ENCODE measurements at regions not wholly inside any gene's neighbourhood (a gene's known extent, or its start where the extent isn't known, plus 50 kb on each side); places are given as distances from the start of the nearest gene placed in this dataset.

DNA sequence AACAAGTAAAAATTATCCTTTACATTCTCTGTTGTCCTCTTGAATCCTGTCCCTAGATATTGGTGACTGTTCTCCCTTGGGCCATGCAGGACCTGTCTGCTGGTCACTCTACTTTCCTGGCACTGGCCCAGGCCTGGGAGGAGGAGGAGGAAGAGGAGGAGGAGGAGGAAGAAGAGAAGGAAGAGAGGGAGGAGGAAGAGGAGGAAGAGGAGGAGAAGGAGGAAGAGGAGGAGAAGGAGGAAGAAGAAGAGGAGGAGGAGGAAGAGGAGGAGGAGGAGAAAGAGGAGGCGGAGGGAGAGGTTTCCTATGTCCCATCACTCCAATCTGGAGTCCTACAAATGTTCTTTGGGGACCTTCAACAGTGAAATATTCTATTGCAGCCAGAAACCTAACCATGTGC lies 97.3 kb upstream of the NAMPT start:
- no peaks in the 10 kb centered on the region for H3K36me3 ChIP-seq (replicated peaks in 1 of 2; ENCODE audit: control extremely low read depth in 1 of 2, control insufficient read depth in 1 of 2, extremely low read depth in 1 of 2, insufficient read depth in 2 of 2, low read length in 1 of 2)
- ChIA-PET POLR2A (no interaction called here), CTCF (no interaction called here)
- no peak overlapping the region for H3K27ac ChIP-seq (ENCODE audit: low read length in 2 of 2)
- H2AFZ ChIP-seq (ENCODE audit: insufficient read depth, low read depth, low read length, poor library complexity, severe bottlenecking) = no peak overlapping the region
- intact Hi-C loops (cut with micrococcal nuclease) = no loop called here
- H3K4me3 ChIP-seq (ENCODE audit: control extremely low read depth in 1 of 5, extremely low read depth in 1 of 5, insufficient read depth in 1 of 5, low read depth in 2 of 5, low read length in 4 of 5) = no peak overlapping the region
- no peak overlapping the region for H3K9ac ChIP-seq (ENCODE audit: low read length)
- Mint-ChIP-seq H3K27ac (no peak overlapping the region), H3K9me3 (ENCODE audit: insufficient read depth) (no peaks in the 10 kb centered on the region), H3K27me3 (peaks cover 7% of the 10 kb centered on the region), H3K4me3 (no peak overlapping the region), H3K4me1 (no peaks in the 10 kb centered on the region)
- DNase-seq (no peak), ATAC-seq (ENCODE audit: low read depth) (no peak)
- H3K4me1 ChIP-seq (ENCODE audit: control insufficient read depth in 2 of 2, insufficient read depth in 2 of 2, low read length in 2 of 2) = no peaks in the 10 kb centered on the region
- no peaks in the 10 kb centered on the region for H4K20me1 ChIP-seq (ENCODE audit: control insufficient read depth, insufficient read depth, low read length, poor library complexity, severe bottlenecking)
- WGBS (ENCODE audit: insufficient coverage) = no CpG with 5 or more reads among the region's 1 CpG
- no peaks in the 10 kb centered on the region for H3K9me3 ChIP-seq (ENCODE audit: control extremely low read depth in 1 of 3, control insufficient read depth in 2 of 3, insufficient read depth in 1 of 3, low read length in 2 of 3)
- no peaks in the 10 kb centered on the region for H3K79me2 ChIP-seq (ENCODE audit: control insufficient read depth, insufficient read depth, low read length)
- TF ChIP-seq, protein P1, sequence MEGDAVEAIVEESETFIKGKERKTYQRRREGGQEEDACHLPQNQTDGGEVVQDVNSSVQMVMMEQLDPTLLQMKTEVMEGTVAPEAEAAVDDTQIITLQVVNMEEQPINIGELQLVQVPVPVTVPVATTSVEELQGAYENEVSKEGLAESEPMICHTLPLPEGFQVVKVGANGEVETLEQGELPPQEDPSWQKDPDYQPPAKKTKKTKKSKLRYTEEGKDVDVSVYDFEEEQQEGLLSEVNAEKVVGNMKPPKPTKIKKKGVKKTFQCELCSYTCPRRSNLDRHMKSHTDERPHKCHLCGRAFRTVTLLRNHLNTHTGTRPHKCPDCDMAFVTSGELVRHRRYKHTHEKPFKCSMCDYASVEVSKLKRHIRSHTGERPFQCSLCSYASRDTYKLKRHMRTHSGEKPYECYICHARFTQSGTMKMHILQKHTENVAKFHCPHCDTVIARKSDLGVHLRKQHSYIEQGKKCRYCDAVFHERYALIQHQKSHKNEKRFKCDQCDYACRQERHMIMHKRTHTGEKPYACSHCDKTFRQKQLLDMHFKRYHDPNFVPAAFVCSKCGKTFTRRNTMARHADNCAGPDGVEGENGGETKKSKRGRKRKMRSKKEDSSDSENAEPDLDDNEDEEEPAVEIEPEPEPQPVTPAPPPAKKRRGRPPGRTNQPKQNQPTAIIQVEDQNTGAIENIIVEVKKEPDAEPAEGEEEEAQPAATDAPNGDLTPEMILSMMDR (IDR thresholded peaks at IDR 0.05) = no peak
- no peak for TF ChIP-seq EZH2 (IDR thresholded peaks at IDR 0.05; ENCODE audit: borderline replicate concordance, insufficient read depth, low read depth, low read length, poor library complexity, severe bottlenecking)
- H3K4me2 ChIP-seq (replicated peaks; ENCODE audit: low read depth, low read length, poor library complexity, severe bottlenecking) = no peak overlapping the region
- no peaks in the 10 kb centered on the region for H3K27me3 ChIP-seq (replicated peaks in 1 of 4; ENCODE audit: control extremely low read depth in 1 of 4, control insufficient read depth in 3 of 4, insufficient read depth in 4 of 4, low read length in 3 of 4)

DNA sequence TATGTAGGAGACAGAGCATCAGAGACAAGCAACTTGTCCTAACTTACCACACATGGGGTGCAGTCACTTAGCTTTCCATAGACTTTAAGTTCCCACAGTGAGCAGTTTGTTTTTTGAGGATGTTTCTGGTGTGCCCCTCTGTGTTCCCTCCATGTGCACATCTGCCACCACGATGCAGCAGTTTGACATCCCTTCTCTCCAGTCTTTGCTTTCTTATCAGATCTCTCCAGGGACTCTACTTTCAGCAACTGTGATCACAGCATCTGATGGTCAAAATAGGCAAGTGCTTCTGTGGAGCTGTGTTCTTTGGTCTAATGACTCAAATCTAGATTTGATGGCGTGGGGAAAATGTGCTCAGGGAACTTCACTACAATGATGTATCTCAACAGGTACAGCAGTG lies 96.5 kb upstream of the NAMPT start:
- TF ChIP-seq, protein P1 (IDR thresholded peaks at IDR 0.05) = no peak
- TF ChIP-seq EZH2 (IDR thresholded peaks at IDR 0.05; ENCODE audit: borderline replicate concordance, insufficient read depth, low read depth, low read length, poor library complexity, severe bottlenecking) = no peak
- Mint-ChIP-seq H3K27ac (no peak overlapping the region), H3K4me1 (no peaks in the 10 kb centered on the region), H3K9me3 (ENCODE audit: insufficient read depth) (no peaks in the 10 kb centered on the region), H3K27me3 (peaks cover 7% of the 10 kb centered on the region), H3K4me3 (no peak overlapping the region)
- WGBS (ENCODE audit: insufficient coverage) = no CpG with 5 or more reads among the region's 2 CpGs
- intact Hi-C loops (cut with micrococcal nuclease) = no loop called here
- H3K9ac ChIP-seq (ENCODE audit: low read length) = no peak overlapping the region
- H3K4me1 ChIP-seq (ENCODE audit: control insufficient read depth in 2 of 2, insufficient read depth in 2 of 2, low read length in 2 of 2) = no peaks in the 10 kb centered on the region
- no peak for DNase-seq
- H3K79me2 ChIP-seq (ENCODE audit: control insufficient read depth, insufficient read depth, low read length) = no peaks in the 10 kb centered on the region
- POLR2A ChIA-PET = no interaction called here
- no peak overlapping the region for H2AFZ ChIP-seq (ENCODE audit: insufficient read depth, low read depth, low read length, poor library complexity, severe bottlenecking)
- no peak for ATAC-seq (ENCODE audit: low read depth)
- H3K9me3 ChIP-seq (ENCODE audit: control extremely low read depth in 1 of 3, control insufficient read depth in 2 of 3, insufficient read depth in 1 of 3, low read length in 2 of 3) = no peaks in the 10 kb centered on the region
- H3K4me3 ChIP-seq (ENCODE audit: control extremely low read depth in 1 of 5, extremely low read depth in 1 of 5, insufficient read depth in 1 of 5, low read depth in 2 of 5, low read length in 4 of 5) = no peak overlapping the region
- H3K27me3 ChIP-seq (replicated peaks in 1 of 4; ENCODE audit: control extremely low read depth in 1 of 4, control insufficient read depth in 3 of 4, insufficient read depth in 4 of 4, low read length in 3 of 4) = no peaks in the 10 kb centered on the region
- H3K36me3 ChIP-seq (replicated peaks in 1 of 2; ENCODE audit: control extremely low read depth in 1 of 2, control insufficient read depth in 1 of 2, extremely low read depth in 1 of 2, insufficient read depth in 2 of 2, low read length in 1 of 2) = no peaks in the 10 kb centered on the region
- H3K4me2 ChIP-seq (replicated peaks; ENCODE audit: low read depth, low read length, poor library complexity, severe bottlenecking) = no peak overlapping the region
- no peak overlapping the region for H3K27ac ChIP-seq (ENCODE audit: low read length in 2 of 2)
- CTCF ChIA-PET = no interaction called here
- H4K20me1 ChIP-seq (ENCODE audit: control insufficient read depth, insufficient read depth, low read length, poor library complexity, severe bottlenecking) = no peaks in the 10 kb centered on the region
